Neural cell (in vitro differentiated cells): ENCODE measurements at regions not wholly inside any gene's neighbourhood (a gene's known extent, or its start where the extent isn't known, plus 50 kb on each side); places are given as distances from the start of the nearest gene placed in this dataset.

ENCODE experiments used
- CTCF ChIP-seq: fragments of 450-650 bp; IDR thresholded peaks from 2 replicates; pipeline ENCODE4 v1.5.1; 2014; ENCODE audit warnings: antibody characterized with exemption, mild to moderate bottlenecking, moderate library complexity; ENCODE audit not compliant: poor library complexity, severe bottlenecking
- EZH2 ChIP-seq: fragments of 200-600, 300-800 bp; shearing (Covaris generic), sonication (generic); IDR thresholded peaks from 2 replicates; pipeline ENCODE4 v1.6.1; 2014; ENCODE audit warnings: antibody characterized with exemption, low read length, borderline replicate concordance, mild to moderate bottlenecking; ENCODE audit not compliant: insufficient read depth, poor library complexity, severe bottlenecking
- RAD21 ChIP-seq: fragments of 450-650 bp; conservative IDR thresholded peaks from 2 replicates; pipeline ENCODE4 v1.6.1; 2014; ENCODE audit warnings: antibody characterized with exemption, mild to moderate bottlenecking, moderate library complexity

GRCh38 chr15:96392380-96393208 is 62.1 kb downstream of the NR2F2 start:
- no peak for TF ChIP-seq CTCF
- no peak for TF ChIP-seq EZH2
- no peak for TF ChIP-seq RAD21
